Astrocyte of the spinal cord (primary cell): ENCODE measurements at regions not wholly inside any gene's neighbourhood (a gene's known extent, or its start where the extent isn't known, plus 50 kb on each side); places are given as distances from the start of the nearest gene placed in this dataset.

Experiments used
- DNase-seq: peaks from one replicate; pipeline ENCODE4 v3.0.0; 2011; ENCODE audit warnings: low read depth, low spot score
- H3K4me3 ChIP-seq: 2 replicates; pipeline ENCODE4 v1.5.1; 2011; ENCODE audit warnings: low read depth, mild to moderate bottlenecking, low read length, moderate library complexity
- in situ Hi-C: cut with HindIII; loops from 2 replicates; pipeline ENCODE4 v1.10.0; 2017; ENCODE audit warnings: low sequenced_read_pairs
- TF ChIP-seq, protein P1 (sequence below): IDR thresholded peaks from 2 replicates; pipeline ENCODE4 v1.5.1; 2012; ENCODE audit warnings: low read depth, mild to moderate bottlenecking, low read length, inconsistent platforms

DNA sequence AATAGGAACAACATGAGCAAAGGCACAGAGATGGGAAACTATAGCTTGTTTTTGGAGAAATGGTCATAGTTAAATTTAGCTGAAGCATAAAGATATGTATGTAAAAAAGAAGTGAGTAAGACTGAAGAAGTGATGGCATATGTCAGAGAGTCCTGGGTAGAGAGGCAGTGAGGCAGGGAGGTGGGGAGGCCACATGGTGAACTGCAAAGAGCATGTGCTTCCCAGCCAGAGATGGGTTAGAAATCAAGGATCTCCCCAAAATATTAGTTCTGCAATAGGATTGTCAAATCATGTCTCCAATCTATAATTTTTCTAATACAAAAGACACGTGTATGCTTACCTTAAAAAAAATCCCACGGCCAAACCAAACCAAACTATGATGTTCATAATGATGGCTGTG, 82.1 kb upstream of the STXBP6 start:
- TF ChIP-seq, protein P1, sequence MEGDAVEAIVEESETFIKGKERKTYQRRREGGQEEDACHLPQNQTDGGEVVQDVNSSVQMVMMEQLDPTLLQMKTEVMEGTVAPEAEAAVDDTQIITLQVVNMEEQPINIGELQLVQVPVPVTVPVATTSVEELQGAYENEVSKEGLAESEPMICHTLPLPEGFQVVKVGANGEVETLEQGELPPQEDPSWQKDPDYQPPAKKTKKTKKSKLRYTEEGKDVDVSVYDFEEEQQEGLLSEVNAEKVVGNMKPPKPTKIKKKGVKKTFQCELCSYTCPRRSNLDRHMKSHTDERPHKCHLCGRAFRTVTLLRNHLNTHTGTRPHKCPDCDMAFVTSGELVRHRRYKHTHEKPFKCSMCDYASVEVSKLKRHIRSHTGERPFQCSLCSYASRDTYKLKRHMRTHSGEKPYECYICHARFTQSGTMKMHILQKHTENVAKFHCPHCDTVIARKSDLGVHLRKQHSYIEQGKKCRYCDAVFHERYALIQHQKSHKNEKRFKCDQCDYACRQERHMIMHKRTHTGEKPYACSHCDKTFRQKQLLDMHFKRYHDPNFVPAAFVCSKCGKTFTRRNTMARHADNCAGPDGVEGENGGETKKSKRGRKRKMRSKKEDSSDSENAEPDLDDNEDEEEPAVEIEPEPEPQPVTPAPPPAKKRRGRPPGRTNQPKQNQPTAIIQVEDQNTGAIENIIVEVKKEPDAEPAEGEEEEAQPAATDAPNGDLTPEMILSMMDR = no peak
- in situ Hi-C loops = no loop called here
- no peak overlapping the region for H3K4me3 ChIP-seq
- DNase-seq = no peak

DNA sequence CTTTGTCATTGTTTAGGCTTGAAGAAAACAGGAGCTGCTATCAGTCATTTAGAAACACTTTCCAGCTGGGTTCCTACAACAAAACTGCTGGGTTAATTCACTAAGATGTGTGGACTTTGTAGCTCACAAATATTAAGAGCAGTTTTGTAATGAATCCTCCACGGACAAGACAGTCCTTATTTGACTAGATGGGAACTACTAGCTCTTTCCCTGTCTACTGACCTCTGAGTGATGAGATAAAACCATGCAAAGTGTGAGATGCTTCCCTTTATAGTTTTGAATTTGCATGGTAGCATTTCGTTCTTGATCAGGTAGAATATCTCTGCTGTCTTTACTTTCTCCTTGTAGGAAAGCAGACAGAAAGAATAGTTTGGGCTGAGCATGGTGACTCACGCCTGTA, 72.9 kb upstream of the STXBP6 start:
- no peak overlapping the region for H3K4me3 ChIP-seq
- TF ChIP-seq, protein P1 = no peak
- in situ Hi-C loops = no loop called here
- DNase-seq = no peak

GRCh38 chr14:25122211-25122610, 72.3 kb upstream of the STXBP6 start:
- DNase-seq = no peak
- TF ChIP-seq, protein P1 = no peak

DNA sequence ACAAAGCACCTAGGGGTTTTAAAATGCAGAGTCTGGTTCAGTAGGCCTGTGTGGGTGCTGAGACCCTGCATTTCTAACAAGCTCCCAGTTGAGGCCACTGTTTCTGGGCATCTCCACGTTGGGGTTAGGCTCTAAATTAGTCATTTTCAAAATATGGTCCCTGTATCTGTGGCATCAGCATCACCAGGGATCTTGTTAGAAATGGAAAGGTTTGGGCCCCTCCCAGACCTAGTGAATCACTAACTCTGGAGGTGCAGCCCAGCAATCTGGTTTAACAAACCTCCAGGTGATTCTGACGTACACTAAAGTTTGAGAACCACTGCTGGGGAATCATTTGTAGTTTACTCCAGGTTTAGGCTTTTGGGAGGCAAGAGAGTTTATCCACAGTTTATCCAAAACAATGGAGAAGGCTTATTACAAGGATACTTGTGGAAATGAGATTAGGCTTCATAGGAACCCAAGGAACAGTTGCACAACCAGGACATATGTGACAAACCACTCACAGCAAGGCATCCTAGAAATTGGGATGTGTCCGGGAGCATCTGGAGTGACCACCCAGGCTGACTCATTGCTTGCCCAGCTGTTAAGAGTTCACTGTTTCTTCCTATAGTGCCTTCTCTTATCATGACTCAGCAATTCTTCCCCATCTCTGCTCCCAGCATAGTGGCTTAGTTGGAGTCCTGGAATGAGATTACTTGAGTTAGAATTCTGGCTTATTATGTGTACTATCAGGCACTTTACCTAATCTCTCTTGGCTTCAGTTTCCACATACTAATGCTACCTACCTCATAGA, 71.6 kb upstream of the STXBP6 start:
- no peak overlapping the region for H3K4me3 ChIP-seq
- TF ChIP-seq, protein P1 = no peak
- peak; percentile 63 for DNase-seq
- in situ Hi-C loops = no loop called here

More at GRCh38 chr14:25122211-25122610, 72.3 kb upstream of the STXBP6 start:
- no peak overlapping the region for H3K4me3 ChIP-seq
- in situ Hi-C loops = no loop called here

- DNase-seq = peak; percentile 11
- in situ Hi-C loops = no loop called here
- TF ChIP-seq, protein P1 = no peak
- no peak overlapping the region for H3K4me3 ChIP-seq
Observed at GRCh38 chr14:25120261-25120660, 70.3 kb upstream of the STXBP6 start.

- in situ Hi-C loops = no loop called here
- no peak overlapping the region for H3K4me3 ChIP-seq
- no peak for DNase-seq
- TF ChIP-seq, protein P1 = no peak
Observed at GRCh38 chr14:25118671-25119070, 68.7 kb upstream of the STXBP6 start.
